ENCODE measurements at regions not wholly inside any gene's neighbourhood (a gene's known extent, or its start where the extent isn't known, plus 50 kb on each side); places are given as distances from the start of the nearest gene placed in this dataset.
"Not testable (repeated sequence)": the region's sequence is repeated elsewhere in the genome, so short reads cannot be mapped to it uniquely, and the experiment has no call there.

DNA sequence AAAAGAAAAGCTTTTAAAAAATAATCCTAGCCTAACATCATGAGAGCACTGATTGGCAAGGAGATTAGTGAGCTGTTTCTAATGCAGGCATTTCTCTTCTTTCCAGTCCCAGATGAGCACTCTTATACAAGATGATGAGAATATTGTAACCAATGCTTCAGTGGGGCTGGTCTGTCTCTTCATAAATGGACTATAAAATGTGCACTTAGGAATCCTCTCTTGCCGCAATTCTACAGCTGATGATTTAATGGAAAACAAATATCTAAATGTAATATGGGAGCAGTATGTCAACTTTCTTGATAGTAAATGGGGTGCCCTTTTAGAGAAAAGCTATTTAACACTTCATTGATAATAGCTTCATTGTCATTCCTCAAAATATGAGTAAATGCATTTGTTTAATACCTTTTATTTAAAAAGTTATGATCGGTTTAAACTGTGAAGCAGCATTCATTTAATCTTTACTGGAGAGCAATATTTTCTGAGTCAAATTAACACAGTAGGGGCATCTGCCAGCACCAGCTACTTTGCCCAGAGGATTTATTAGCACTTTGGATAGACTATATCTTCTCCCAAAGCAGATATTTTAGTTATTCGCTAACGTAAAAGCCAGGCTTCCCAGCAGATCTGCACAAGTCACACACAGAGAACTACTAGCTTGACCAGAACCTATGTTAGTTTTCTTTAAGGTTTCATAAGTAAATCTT, 985.9 kb downstream of the DIPK2A start:
- Histone ChIP-seq H3K27ac (ENCODE audit: low read length) (no peak overlapping the region), H3K4me3 (ENCODE audit: low read length in 2 of 2) (no peak overlapping the region)

DNA sequence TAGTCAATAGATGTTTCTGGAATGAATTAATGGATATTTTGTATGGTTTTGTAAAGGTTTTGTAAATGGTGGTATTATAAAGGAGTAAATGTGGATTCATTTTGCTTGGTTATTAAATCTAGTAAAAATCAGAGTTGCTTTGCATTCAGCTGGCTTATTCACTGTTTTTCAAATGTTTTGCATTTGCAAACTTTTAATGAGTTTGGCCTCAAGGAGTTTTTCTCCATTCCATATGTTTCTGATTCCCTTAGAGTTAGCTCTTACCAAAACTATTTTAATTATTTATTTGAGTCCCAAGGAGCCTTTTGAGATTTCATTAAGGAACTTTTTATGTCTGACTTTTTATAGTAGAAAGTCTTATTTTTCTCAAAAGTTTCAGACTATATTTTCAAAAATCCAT, 992.2 kb downstream of the DIPK2A start:
- H3K4me1 ChIP-seq (ENCODE audit: control insufficient read depth, insufficient read depth, low read length), result no peaks in the 10 kb centered on the region
- no peak overlapping the region for H3K4me3 ChIP-seq (ENCODE audit: low read length in 2 of 2)
- H3K27ac ChIP-seq (ENCODE audit: low read length), result no peak overlapping the region
- no peaks in the 10 kb centered on the region for H3K27me3 ChIP-seq (ENCODE audit: control insufficient read depth in 1 of 2, insufficient read depth in 2 of 2, low read length in 2 of 2)
- H3K9ac ChIP-seq (ENCODE audit: low read length in 2 of 2), result no peak overlapping the region
- no peaks in the 10 kb centered on the region for H3K9me3 ChIP-seq (ENCODE audit: control insufficient read depth in 2 of 2, low read length in 2 of 2)
- H3K36me3 ChIP-seq (ENCODE audit: control insufficient read depth in 2 of 2, insufficient read depth in 2 of 2, low read length in 2 of 2), result no peaks in the 10 kb centered on the region

More for the DNA sequence above, 985.9 kb downstream of the DIPK2A start:
- Histone ChIP-seq H3K36me3 (ENCODE audit: control insufficient read depth in 2 of 2, insufficient read depth in 2 of 2, low read length in 2 of 2) (no peaks in the 10 kb centered on the region), H3K4me1 (ENCODE audit: control insufficient read depth, insufficient read depth, low read length) (no peaks in the 10 kb centered on the region), H3K9ac (ENCODE audit: low read length in 2 of 2) (no peak overlapping the region), H3K9me3 (ENCODE audit: control insufficient read depth in 2 of 2, low read length in 2 of 2) (no peaks in the 10 kb centered on the region), H3K27me3 (ENCODE audit: control insufficient read depth in 1 of 2, insufficient read depth in 2 of 2, low read length in 2 of 2) (no peaks in the 10 kb centered on the region)

DNA sequence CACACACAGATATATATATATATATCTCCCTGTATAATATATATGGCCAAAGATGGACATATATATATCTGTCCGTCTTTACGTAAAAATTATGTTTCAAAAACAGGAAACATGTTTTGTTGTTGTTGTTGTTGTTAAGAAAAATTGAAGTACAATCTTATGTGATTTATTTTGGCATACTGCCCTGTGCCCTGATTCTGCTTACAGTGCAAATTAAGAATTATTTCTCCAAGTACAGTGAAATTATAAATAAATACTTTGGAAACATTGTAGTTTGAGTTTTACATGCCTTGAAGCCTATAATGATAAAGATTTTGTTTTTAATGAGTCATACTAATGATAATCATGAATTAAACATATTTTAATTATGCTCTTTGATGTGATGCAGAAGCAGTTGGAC, 994.9 kb downstream of the DIPK2A start:
- Histone ChIP-seq H3K4me3 (ENCODE audit: low read length in 2 of 2) (no peak overlapping the region), H3K9ac (ENCODE audit: low read length in 2 of 2) (no peak overlapping the region), H3K36me3 (ENCODE audit: control insufficient read depth in 2 of 2, insufficient read depth in 2 of 2, low read length in 2 of 2) (no peaks in the 10 kb centered on the region), H3K9me3 (ENCODE audit: control insufficient read depth in 2 of 2, low read length in 2 of 2) (no peaks in the 10 kb centered on the region), H3K27ac (ENCODE audit: low read length) (no peak overlapping the region), H3K4me1 (ENCODE audit: control insufficient read depth, insufficient read depth, low read length) (no peaks in the 10 kb centered on the region), H3K27me3 (ENCODE audit: control insufficient read depth in 1 of 2, insufficient read depth in 2 of 2, low read length in 2 of 2) (no peaks in the 10 kb centered on the region)

- Histone ChIP-seq H3K9ac (ENCODE audit: low read length in 2 of 2) (no peak overlapping the region), H3K9me3 (ENCODE audit: control insufficient read depth in 2 of 2, low read length in 2 of 2) (no peaks in the 10 kb centered on the region), H3K27ac (ENCODE audit: low read length) (no peak overlapping the region), H3K4me1 (ENCODE audit: control insufficient read depth, insufficient read depth, low read length) (no peaks in the 10 kb centered on the region), H3K4me3 (ENCODE audit: low read length in 2 of 2) (no peak overlapping the region), H3K27me3 (ENCODE audit: control insufficient read depth in 1 of 2, insufficient read depth in 2 of 2, low read length in 2 of 2) (no peaks in the 10 kb centered on the region), H3K36me3 (ENCODE audit: control insufficient read depth in 2 of 2, insufficient read depth in 2 of 2, low read length in 2 of 2) (no peaks in the 10 kb centered on the region)
Measured at GRCh38 chr3:144968750-144969350, 997.2 kb downstream of the DIPK2A start.

GRCh38 chr3:144984481-144984880, 1012.9 kb downstream of the DIPK2A start:
- H3K4me1 ChIP-seq (ENCODE audit: control insufficient read depth, insufficient read depth, low read length); H3K27me3 ChIP-seq (ENCODE audit: control insufficient read depth in 1 of 2, insufficient read depth in 2 of 2, low read length in 2 of 2); H3K9ac ChIP-seq (ENCODE audit: low read length in 2 of 2); H3K36me3 ChIP-seq (ENCODE audit: control insufficient read depth in 2 of 2, insufficient read depth in 2 of 2, low read length in 2 of 2); H3K27ac ChIP-seq (ENCODE audit: low read length); H3K9me3 ChIP-seq (ENCODE audit: control insufficient read depth in 2 of 2, low read length in 2 of 2); H3K4me3 ChIP-seq (ENCODE audit: low read length in 2 of 2): not testable (repeated sequence)

- no peak overlapping the region for H3K27ac ChIP-seq (ENCODE audit: low read length)
- no peaks in the 10 kb centered on the region for H3K36me3 ChIP-seq (ENCODE audit: control insufficient read depth in 2 of 2, insufficient read depth in 2 of 2, low read length in 2 of 2)
- H3K27me3 ChIP-seq (ENCODE audit: control insufficient read depth in 1 of 2, insufficient read depth in 2 of 2, low read length in 2 of 2), result no peaks in the 10 kb centered on the region
- no peaks in the 10 kb centered on the region for H3K4me1 ChIP-seq (ENCODE audit: control insufficient read depth, insufficient read depth, low read length)
- no peak overlapping the region for H3K4me3 ChIP-seq (ENCODE audit: low read length in 2 of 2)
- H3K9me3 ChIP-seq (ENCODE audit: control insufficient read depth in 2 of 2, low read length in 2 of 2), result no peaks in the 10 kb centered on the region
- no peak overlapping the region for H3K9ac ChIP-seq (ENCODE audit: low read length in 2 of 2)
Measured at GRCh38 chr3:144989807-144990206, 1018.2 kb downstream of the DIPK2A start.

DNA sequence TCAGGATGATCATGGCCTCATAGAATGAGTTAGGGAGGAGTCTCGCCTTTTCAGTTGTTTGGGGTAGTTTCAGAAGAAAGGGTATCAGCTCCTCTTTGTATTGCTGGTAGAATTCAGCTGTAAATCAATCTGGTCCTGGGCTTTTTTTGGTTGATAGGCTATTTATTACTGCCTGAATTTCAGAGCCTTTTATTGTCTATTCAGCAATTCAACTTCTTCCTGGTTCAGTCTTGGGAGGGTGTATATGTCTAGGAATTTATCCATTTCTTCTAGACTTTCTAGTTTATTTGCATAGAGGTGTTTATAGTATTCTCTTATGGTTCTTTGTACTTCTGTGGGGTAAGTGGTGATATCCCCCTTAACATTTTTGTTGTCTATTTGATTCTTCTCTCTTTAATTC, 1024.2 kb downstream of the DIPK2A start:
- H3K27ac ChIP-seq (ENCODE audit: low read length), result no peak overlapping the region
- no peaks in the 10 kb centered on the region for H3K4me1 ChIP-seq (ENCODE audit: control insufficient read depth, insufficient read depth, low read length)
- no peaks in the 10 kb centered on the region for H3K36me3 ChIP-seq (ENCODE audit: control insufficient read depth in 2 of 2, insufficient read depth in 2 of 2, low read length in 2 of 2)
- no peak overlapping the region for H3K4me3 ChIP-seq (ENCODE audit: low read length in 2 of 2)
- no peaks in the 10 kb centered on the region for H3K27me3 ChIP-seq (ENCODE audit: control insufficient read depth in 1 of 2, insufficient read depth in 2 of 2, low read length in 2 of 2)
- no peak overlapping the region for H3K9ac ChIP-seq (ENCODE audit: low read length in 2 of 2)
- H3K9me3 ChIP-seq (ENCODE audit: control insufficient read depth in 2 of 2, low read length in 2 of 2), result no peaks in the 10 kb centered on the region

GRCh38 chr3:145005427-145005826, 1033.8 kb downstream of the DIPK2A start:
- H3K27me3 ChIP-seq (ENCODE audit: control insufficient read depth in 1 of 2, insufficient read depth in 2 of 2, low read length in 2 of 2), result no peaks in the 10 kb centered on the region
- H3K9ac ChIP-seq (ENCODE audit: low read length in 2 of 2), result no peak overlapping the region
- peaks cover 4 to 8% of the 10 kb centered on the region in 2 donors for H3K9me3 ChIP-seq (ENCODE audit: control insufficient read depth in 2 of 2, low read length in 2 of 2)
- H3K27ac ChIP-seq (ENCODE audit: low read length), result no peak overlapping the region
- H3K4me1 ChIP-seq (ENCODE audit: control insufficient read depth, insufficient read depth, low read length), result no peaks in the 10 kb centered on the region
- no peaks in the 10 kb centered on the region for H3K36me3 ChIP-seq (ENCODE audit: control insufficient read depth in 2 of 2, insufficient read depth in 2 of 2, low read length in 2 of 2)
- H3K4me3 ChIP-seq (ENCODE audit: low read length in 2 of 2), result no peak overlapping the region

- no peak overlapping the region for H3K27ac ChIP-seq (ENCODE audit: low read length)
- H3K9me3 ChIP-seq (ENCODE audit: control insufficient read depth in 2 of 2, low read length in 2 of 2), result peaks cover 4 to 5% of the 10 kb centered on the region in 2 donors
- no peaks in the 10 kb centered on the region for H3K27me3 ChIP-seq (ENCODE audit: control insufficient read depth in 1 of 2, insufficient read depth in 2 of 2, low read length in 2 of 2)
- H3K4me3 ChIP-seq (ENCODE audit: low read length in 2 of 2), result no peak overlapping the region
- no peaks in the 10 kb centered on the region for H3K4me1 ChIP-seq (ENCODE audit: control insufficient read depth, insufficient read depth, low read length)
- no peaks in the 10 kb centered on the region for H3K36me3 ChIP-seq (ENCODE audit: control insufficient read depth in 2 of 2, insufficient read depth in 2 of 2, low read length in 2 of 2)
- H3K9ac ChIP-seq (ENCODE audit: low read length in 2 of 2), result no peak overlapping the region
Measured at GRCh38 chr3:145006271-145006670, 1034.6 kb downstream of the DIPK2A start.

DNA sequence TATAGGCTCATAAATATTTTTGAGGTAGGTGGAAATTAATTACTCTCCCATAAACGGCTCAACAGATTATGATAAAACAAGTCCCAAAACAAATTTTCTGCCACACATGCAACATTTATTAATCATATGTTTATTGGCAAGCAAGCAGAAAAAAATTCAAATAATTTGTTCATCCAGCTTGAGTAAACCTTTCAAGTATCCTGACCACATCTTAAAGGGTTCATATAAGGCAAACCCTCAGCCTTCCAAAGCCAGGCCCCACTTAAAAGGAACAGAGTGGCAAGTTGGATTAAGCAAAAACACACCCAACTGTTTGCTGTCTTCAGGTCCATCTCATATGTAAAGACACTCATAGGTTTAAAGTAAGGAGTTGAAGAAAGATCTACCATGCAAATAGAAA, 1042.3 kb downstream of the DIPK2A start:
- H3K4me3 ChIP-seq (ENCODE audit: low read length in 2 of 2), result no peak overlapping the region
- H3K27me3 ChIP-seq (ENCODE audit: control insufficient read depth in 1 of 2, insufficient read depth in 2 of 2, low read length in 2 of 2), result no peaks in the 10 kb centered on the region
- no peak overlapping the region for H3K27ac ChIP-seq (ENCODE audit: low read length)
- H3K4me1 ChIP-seq (ENCODE audit: control insufficient read depth, insufficient read depth, low read length), result no peaks in the 10 kb centered on the region
- no peak overlapping the region for H3K9ac ChIP-seq (ENCODE audit: low read length in 2 of 2)
- no peaks in the 10 kb centered on the region for H3K36me3 ChIP-seq (ENCODE audit: control insufficient read depth in 2 of 2, insufficient read depth in 2 of 2, low read length in 2 of 2)
- H3K9me3 ChIP-seq (ENCODE audit: control insufficient read depth in 2 of 2, low read length in 2 of 2), result no peaks in the 10 kb centered on the region

GRCh38 chr3:145015253-145015652, 1043.6 kb downstream of the DIPK2A start:
- Histone ChIP-seq H3K27ac (ENCODE audit: low read length) (no peak overlapping the region), H3K36me3 (ENCODE audit: control insufficient read depth in 2 of 2, insufficient read depth in 2 of 2, low read length in 2 of 2) (no peaks in the 10 kb centered on the region), H3K9me3 (ENCODE audit: control insufficient read depth in 2 of 2, low read length in 2 of 2) (no peaks in the 10 kb centered on the region), H3K4me3 (ENCODE audit: low read length in 2 of 2) (no peak overlapping the region), H3K27me3 (ENCODE audit: control insufficient read depth in 1 of 2, insufficient read depth in 2 of 2, low read length in 2 of 2) (no peaks in the 10 kb centered on the region), H3K4me1 (ENCODE audit: control insufficient read depth, insufficient read depth, low read length) (no peaks in the 10 kb centered on the region), H3K9ac (ENCODE audit: low read length in 2 of 2) (no peak overlapping the region)

Measured in stomach smooth muscle (tissue), 2 donors.